Psoas muscle (tissue), 7 donors: ENCODE measurements at regions not wholly inside any gene's neighbourhood (a gene's known extent, or its start where the extent isn't known, plus 50 kb on each side); places are given as distances from the start of the nearest gene placed in this dataset.

Source experiments
- ATAC-seq, 4 donors: fragments of 200-7000 bp; cut with Tn5 transposase; one replicate each; pipeline ENCODE4 v1.9.1; 2020; ENCODE audit warnings: moderate library complexity in 3 of 4, mild to moderate bottlenecking in 2 of 4
- DNase-seq, 2 donors: peaks; one replicate each; pipeline ENCODE4 v3.0.0-alpha.2; 2020
- H3K27ac ChIP-seq: fragments of 200-600 bp; one replicate; pipeline ENCODE4 v1.8.0; 2022
- H3K27me3 ChIP-seq, 3 donors: fragments of 200-600 bp in 1 of 3; one replicate each; pipeline versions ENCODE4 v1.6.1 to v1.8.0; 2013 to 2022; ENCODE audit warnings: low read length in 2 of 3, mild to moderate bottlenecking in 2 of 3, moderate library complexity in 1 of 3; ENCODE audit not compliant: insufficient read depth in 3 of 3
- H3K36me3 ChIP-seq, 2 donors: fragments of 200-600 bp in 1 of 2; one replicate each; pipeline versions ENCODE4 v1.6.1 to v1.8.0; 2013 to 2022; ENCODE audit warnings: low read depth in 1 of 2, mild to moderate bottlenecking in 1 of 2, moderate library complexity in 1 of 2; ENCODE audit not compliant: insufficient read depth in 1 of 2
- H3K4me1 ChIP-seq: fragments of 200-600 bp; one replicate; pipeline ENCODE4 v1.8.0; 2022
- H3K4me3 ChIP-seq: fragments of 200-600 bp; one replicate; pipeline ENCODE4 v1.8.0; 2022; ENCODE audit warnings: mild to moderate bottlenecking
- H3K9me3 ChIP-seq: fragments of 200-600 bp; one replicate; pipeline ENCODE4 v1.8.0; 2022
- WGBS, 3 donors: extraction: QIAGEN DNeasy Blood & Tissue Kit; methylation state at CpG; one replicate each; pipeline versions ENCODE4 v1.1.6 to v1.1.7; 2013; 5-methylcytosine and 5-hydroxymethylcytosine counted together
- intact Hi-C, 2 donors: fragments of 100-400 bp; cut with DNase I; formaldehyde crosslinking; loops; one replicate each; pipeline versions ENCODE4 v1.11.0 to v1.14.2; 2022
- TF ChIP-seq, protein P1 (sequence below): fragments of 200-600 bp; IDR thresholded peaks from one replicate; pipeline ENCODE4 v1.8.0; 2022; ENCODE audit warnings: antibody characterized with exemption
- donor health status: healthy with polysubstance abuse.
- donor health status: DM: no; HTN: no; CAD: no; lungs with moderate emphysema.
- donor health status: Bipolar disorder and iron deficiency.
- donor health status: healthy.
- donor health status: DM: yes; HTN: yes; CAD: no.
- donor health status: DM: no; HTN: no; CAD: no.
- donor health status: DM: yes; HTN: yes; CAD: no.

- 74 to 86% (median 82%) methylated on average over 1 of the region's 1 CpG for WGBS, 3 donors
- H3K27ac ChIP-seq = no peak overlapping the region
- no peaks in the 10 kb centered on the region for H3K4me1 ChIP-seq
- intact Hi-C loops = no loop called here
- H3K4me3 ChIP-seq = no peak overlapping the region
- TF ChIP-seq, protein P1, sequence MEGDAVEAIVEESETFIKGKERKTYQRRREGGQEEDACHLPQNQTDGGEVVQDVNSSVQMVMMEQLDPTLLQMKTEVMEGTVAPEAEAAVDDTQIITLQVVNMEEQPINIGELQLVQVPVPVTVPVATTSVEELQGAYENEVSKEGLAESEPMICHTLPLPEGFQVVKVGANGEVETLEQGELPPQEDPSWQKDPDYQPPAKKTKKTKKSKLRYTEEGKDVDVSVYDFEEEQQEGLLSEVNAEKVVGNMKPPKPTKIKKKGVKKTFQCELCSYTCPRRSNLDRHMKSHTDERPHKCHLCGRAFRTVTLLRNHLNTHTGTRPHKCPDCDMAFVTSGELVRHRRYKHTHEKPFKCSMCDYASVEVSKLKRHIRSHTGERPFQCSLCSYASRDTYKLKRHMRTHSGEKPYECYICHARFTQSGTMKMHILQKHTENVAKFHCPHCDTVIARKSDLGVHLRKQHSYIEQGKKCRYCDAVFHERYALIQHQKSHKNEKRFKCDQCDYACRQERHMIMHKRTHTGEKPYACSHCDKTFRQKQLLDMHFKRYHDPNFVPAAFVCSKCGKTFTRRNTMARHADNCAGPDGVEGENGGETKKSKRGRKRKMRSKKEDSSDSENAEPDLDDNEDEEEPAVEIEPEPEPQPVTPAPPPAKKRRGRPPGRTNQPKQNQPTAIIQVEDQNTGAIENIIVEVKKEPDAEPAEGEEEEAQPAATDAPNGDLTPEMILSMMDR = no peak
- no peaks in the 10 kb centered on the region for H3K27me3 ChIP-seq
- no peaks in the 10 kb centered on the region for H3K9me3 ChIP-seq
- ATAC-seq (no peak), DNase-seq (no peak)
- no peaks in the 10 kb centered on the region for H3K36me3 ChIP-seq
These were observed 194.2 kb upstream of the SLITRK2 start for GRCh38 chrX:145623453-145623852.

- H3K4me1 ChIP-seq = no peaks in the 10 kb centered on the region
- 87 to 95% (median 93%) methylated on average over 18 to 21 of the region's 21 CpGs for WGBS, 3 donors
- TF ChIP-seq, protein P1 = no peak
- intact Hi-C loops = no loop called here
- H3K36me3 ChIP-seq = no peaks in the 10 kb centered on the region
- no peak overlapping the region for H3K4me3 ChIP-seq
- no peaks in the 10 kb centered on the region for H3K9me3 ChIP-seq
- ATAC-seq (no peak), DNase-seq (no peak)
- H3K27me3 ChIP-seq = no peaks in the 10 kb centered on the region
- H3K27ac ChIP-seq = no peak overlapping the region
These were observed 187.5 kb upstream of the SLITRK2 start for GRCh38 chrX:145630081-145630480.

DNA sequence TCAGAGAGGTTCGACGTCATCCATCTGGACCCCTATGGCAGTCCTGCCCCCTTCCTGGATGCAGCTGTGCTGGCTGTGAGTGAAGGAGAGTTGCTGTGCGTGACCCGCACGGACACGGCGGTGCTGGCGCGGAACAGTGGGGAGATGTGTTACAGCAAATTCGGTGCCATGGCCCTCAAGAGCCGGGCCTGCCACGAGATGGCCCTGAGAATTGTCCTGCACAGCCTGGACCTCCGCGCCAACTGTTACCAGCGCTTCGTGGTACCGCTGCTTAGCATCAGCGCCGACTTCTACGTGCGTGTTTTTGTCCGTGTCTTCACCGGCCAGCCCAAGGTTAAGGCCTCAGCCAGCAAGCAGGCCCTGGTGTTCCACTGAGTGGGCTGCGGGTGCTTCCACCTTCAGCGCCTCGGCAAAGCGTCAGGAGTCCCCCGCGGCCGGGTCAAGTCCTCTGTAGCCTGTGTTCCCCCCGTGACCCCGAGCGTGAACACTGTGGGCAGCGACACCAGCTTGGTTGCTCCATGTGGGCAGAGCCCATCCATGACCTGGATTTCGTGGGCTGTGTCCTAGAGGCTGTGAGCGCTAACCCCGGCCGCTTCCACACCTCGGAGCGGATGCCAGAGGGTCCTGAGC, 186.7 kb upstream of the SLITRK2 start:
- DNase-seq (peak in 1 of 2 donors; percentile 41), ATAC-seq (no peak)
- Histone ChIP-seq H3K4me3 (no peak overlapping the region), H3K4me1 (no peaks in the 10 kb centered on the region), H3K36me3 (no peaks in the 10 kb centered on the region), H3K27me3 (no peaks in the 10 kb centered on the region), H3K27ac (no peak overlapping the region), H3K9me3 (no peaks in the 10 kb centered on the region)
- TF ChIP-seq, protein P1 = no peak
- WGBS, 3 donors = 92 to 95% (median 95%) methylated on average over 28 to 40 of the region's 40 CpGs
- intact Hi-C loops = no loop called here

GRCh38 chrX:145631461-145631951, 186.1 kb upstream of the SLITRK2 start:
- Histone ChIP-seq H3K27ac (no peak overlapping the region), H3K27me3 (no peaks in the 10 kb centered on the region), H3K9me3 (no peaks in the 10 kb centered on the region), H3K4me3 (no peak overlapping the region), H3K36me3 (no peaks in the 10 kb centered on the region), H3K4me1 (no peaks in the 10 kb centered on the region)
- intact Hi-C loops = no loop called here
- ATAC-seq (no peak), DNase-seq (no peak)
- WGBS, 3 donors = 90 to 96% (median 95%) methylated on average over 28 of the region's 29 CpGs
- TF ChIP-seq, protein P1 = no peak

DNA sequence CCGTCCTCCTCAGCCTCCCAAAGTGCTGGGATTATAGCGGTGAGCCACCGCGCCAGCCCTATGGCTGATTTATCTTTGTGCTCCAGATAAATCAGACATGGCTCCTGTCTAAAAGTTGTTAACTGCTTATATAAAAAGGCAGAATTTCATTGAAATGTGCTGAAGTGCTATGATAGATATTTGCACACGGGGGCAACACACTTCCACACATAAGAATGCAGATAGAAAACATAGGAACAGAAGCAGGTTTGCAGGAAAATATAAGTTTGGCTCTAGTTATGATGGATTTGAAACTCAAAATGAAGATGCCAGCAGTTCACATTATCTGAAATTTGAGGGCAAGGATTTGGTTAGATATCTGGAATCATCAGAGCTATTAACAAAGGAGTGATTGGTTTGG, 163.1 kb upstream of the SLITRK2 start:
- Histone ChIP-seq H3K36me3 (no peaks in the 10 kb centered on the region), H3K4me3 (no peak overlapping the region), H3K27me3 (no peaks in the 10 kb centered on the region), H3K4me1 (no peaks in the 10 kb centered on the region), H3K9me3 (no peaks in the 10 kb centered on the region), H3K27ac (no peak overlapping the region)
- intact Hi-C loops = no loop called here
- TF ChIP-seq, protein P1 = no peak
- 78 to 88% (median 85%) methylated on average over 5 of the region's 5 CpGs for WGBS, 3 donors
- no peak for ATAC-seq
- DNase-seq = no peak
